Ovary (tissue), 3 donors: ENCODE measurements at regions not wholly inside any gene's neighbourhood (a gene's known extent, or its start where the extent isn't known, plus 50 kb on each side); places are given as distances from the start of the nearest gene placed in this dataset.

ENCODE experiments used
- CTCF ChIP-seq, 3 donors: fragments of 450-650 bp in 2 of 3; fragments of 200-600 bp in 1 of 3; IDR thresholded peaks; one replicate each; pipeline versions ENCODE4 v1.5.1 to v1.8.0; 2016 to 2022; ENCODE audit warnings: antibody characterized with exemption in 3 of 3, mild to moderate bottlenecking in 1 of 3
- POLR2A ChIP-seq: fragments of 450-650 bp; IDR thresholded peaks from one replicate; pipeline ENCODE4 v1.6.1; 2017; ENCODE audit warnings: antibody characterized with exemption, mild to moderate bottlenecking, moderate library complexity
- donor health status: DM: no; HTN: no; CAD: no.

- TF ChIP-seq CTCF (IDR thresholded peaks at IDR 0.05) (no peak), POLR2A (no peak)
Observed at GRCh38 chr4:180058691-180059215, 2184.4 kb upstream of the TENM3 start.
